Osteoblast (primary cell): ENCODE measurements at regions not wholly inside any gene's neighbourhood (a gene's known extent, or its start where the extent isn't known, plus 50 kb on each side); places are given as distances from the start of the nearest gene placed in this dataset.
A peak's percentile ranks its signal among the peaks of the same experiment; 100 is the strongest.

Experiments
- DNase-seq: peaks from one replicate; pipeline ENCODE4 v3.0.0; 2011; ENCODE audit warnings: low spot score, mixed read lengths; ENCODE audit not compliant: insufficient read length; ENCODE audit errors: missing footprints
- H2AFZ ChIP-seq: 2 replicates; pipeline ENCODE4 v1.6.0; 2011; ENCODE audit warnings: mild to moderate bottlenecking, low read length
- H3K27ac ChIP-seq: 2 replicates; pipeline ENCODE4 v1.5.1; 2011; ENCODE audit warnings: mild to moderate bottlenecking, low read depth, low read length, moderate library complexity
- H3K27me3 ChIP-seq: 2 replicates; pipeline ENCODE4 v1.6.0; 2012; ENCODE audit warnings: mild to moderate bottlenecking, control low read depth, inconsistent platforms, low read length, moderate library complexity; ENCODE audit not compliant: insufficient read depth
- H3K36me3 ChIP-seq: 2 replicates; pipeline ENCODE4 v1.5.1; 2011; ENCODE audit warnings: mild to moderate bottlenecking, low read length, control low read depth, moderate library complexity; ENCODE audit not compliant: insufficient read depth
- H3K4me1 ChIP-seq: 2 replicates; pipeline ENCODE4 v1.5.1; 2011; ENCODE audit warnings: mild to moderate bottlenecking, low read length, control low read depth, moderate library complexity; ENCODE audit not compliant: insufficient read depth
- H3K4me2 ChIP-seq: 2 replicates; pipeline ENCODE4 v1.6.0; 2011; ENCODE audit warnings: mild to moderate bottlenecking, low read length; ENCODE audit not compliant: insufficient read depth
- H3K4me3 ChIP-seq: fragments of 200-600 bp; sonication (generic); 3 replicates; pipeline ENCODE4 v1.5.1; 2012; ENCODE audit warnings: mild to moderate bottlenecking, low read length, inconsistent platforms; ENCODE audit not compliant: insufficient read depth
- H3K79me2 ChIP-seq: 2 replicates; pipeline ENCODE4 v1.6.0; 2012; ENCODE audit warnings: mild to moderate bottlenecking, low read length, control low read depth, inconsistent platforms; ENCODE audit not compliant: insufficient read depth
- H3K9me3 ChIP-seq: 2 replicates; pipeline ENCODE4 v1.5.1; 2011; ENCODE audit warnings: low read depth, low read length, control low read depth
- H4K20me1 ChIP-seq: 2 replicates; pipeline ENCODE4 v1.6.0; 2012; ENCODE audit warnings: mild to moderate bottlenecking, low read length, control low read depth; ENCODE audit not compliant: insufficient read depth
- TF ChIP-seq, protein P1 (sequence below): IDR thresholded peaks from 2 replicates; pipeline ENCODE4 v1.5.1; 2011; ENCODE audit warnings: mild to moderate bottlenecking, low read depth, low read length, moderate library complexity; ENCODE audit errors: extremely low read depth

DNA sequence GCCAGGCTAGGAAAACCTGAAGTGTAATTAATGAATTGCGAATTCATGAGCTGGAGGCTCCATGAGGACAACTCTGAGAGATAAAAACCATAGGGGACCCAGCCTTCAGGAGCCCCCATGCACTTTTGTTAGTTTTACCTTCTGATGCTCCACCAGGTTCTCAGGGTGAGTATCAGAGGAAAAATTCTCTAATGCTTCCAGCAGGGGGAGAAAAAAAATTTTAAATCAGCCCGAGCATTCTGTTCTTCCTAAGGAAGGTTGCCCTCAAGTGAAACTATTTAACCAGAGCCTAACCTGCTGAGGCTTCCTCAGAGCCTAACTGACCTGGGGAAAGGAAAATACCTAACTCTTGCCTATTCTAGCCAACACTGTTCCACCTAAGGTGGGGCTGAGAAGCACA lies 552.6 kb downstream of the PPARGC1A start:
- Histone ChIP-seq H3K27ac (no peak overlapping the region), H3K4me2 (no peak overlapping the region), H3K4me1 (peaks cover 9% of the 10 kb centered on the region), H4K20me1 (no peaks in the 10 kb centered on the region), H3K79me2 (no peaks in the 10 kb centered on the region), H2AFZ (no peak overlapping the region), H3K36me3 (no peaks in the 10 kb centered on the region), H3K4me3 (no peak overlapping the region), H3K27me3 (no peaks in the 10 kb centered on the region), H3K9me3 (no peaks in the 10 kb centered on the region)
- TF ChIP-seq, protein P1, sequence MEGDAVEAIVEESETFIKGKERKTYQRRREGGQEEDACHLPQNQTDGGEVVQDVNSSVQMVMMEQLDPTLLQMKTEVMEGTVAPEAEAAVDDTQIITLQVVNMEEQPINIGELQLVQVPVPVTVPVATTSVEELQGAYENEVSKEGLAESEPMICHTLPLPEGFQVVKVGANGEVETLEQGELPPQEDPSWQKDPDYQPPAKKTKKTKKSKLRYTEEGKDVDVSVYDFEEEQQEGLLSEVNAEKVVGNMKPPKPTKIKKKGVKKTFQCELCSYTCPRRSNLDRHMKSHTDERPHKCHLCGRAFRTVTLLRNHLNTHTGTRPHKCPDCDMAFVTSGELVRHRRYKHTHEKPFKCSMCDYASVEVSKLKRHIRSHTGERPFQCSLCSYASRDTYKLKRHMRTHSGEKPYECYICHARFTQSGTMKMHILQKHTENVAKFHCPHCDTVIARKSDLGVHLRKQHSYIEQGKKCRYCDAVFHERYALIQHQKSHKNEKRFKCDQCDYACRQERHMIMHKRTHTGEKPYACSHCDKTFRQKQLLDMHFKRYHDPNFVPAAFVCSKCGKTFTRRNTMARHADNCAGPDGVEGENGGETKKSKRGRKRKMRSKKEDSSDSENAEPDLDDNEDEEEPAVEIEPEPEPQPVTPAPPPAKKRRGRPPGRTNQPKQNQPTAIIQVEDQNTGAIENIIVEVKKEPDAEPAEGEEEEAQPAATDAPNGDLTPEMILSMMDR = peak; percentile 26
- no peak for DNase-seq

DNA sequence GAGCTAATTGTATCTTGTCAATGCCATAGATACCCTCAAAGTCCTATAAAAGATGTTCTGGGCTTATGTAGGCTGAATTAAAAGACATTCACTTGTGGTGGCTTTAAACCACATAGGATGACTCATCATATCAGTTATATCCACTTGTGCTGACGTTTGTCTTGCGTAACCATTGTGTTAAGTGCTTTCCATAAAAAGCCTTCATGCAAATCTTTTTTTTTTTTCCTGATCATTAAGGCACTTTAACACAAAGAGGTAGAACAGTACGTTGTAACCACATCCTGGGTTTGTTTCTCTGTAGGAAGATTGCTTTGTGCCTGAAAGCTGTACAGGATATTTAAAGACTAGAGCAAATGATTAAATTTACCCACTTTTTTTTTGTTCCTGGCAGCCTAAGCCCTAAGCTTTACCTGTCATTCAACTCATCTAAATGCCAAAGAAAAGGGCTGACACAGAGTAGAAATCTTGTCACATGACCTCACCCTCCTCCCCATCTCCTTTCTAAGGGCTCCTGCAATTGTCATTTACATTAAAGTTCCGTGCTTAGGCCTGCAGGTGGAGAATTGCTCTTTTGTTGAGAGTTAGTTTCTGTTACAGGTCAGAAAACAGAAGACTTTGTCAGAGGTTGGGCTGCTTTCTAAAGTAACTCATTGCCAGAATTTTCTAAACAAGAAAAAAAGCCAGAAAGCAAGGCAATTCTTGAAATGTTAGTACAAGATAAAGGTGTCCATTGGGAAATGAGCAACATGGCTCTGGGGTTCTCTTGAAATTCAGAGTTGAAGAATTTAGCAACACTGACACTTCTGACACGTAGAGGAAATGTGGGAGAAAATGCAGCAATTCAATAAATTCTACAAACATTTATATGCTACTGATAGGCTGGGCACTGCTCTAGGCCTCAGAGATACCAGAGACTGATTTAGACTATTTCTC lies 555.6 kb downstream of the PPARGC1A start:
- Histone ChIP-seq H3K9me3 (no peaks in the 10 kb centered on the region), H2AFZ (no peak overlapping the region), H3K4me2 (no peak overlapping the region), H3K79me2 (no peaks in the 10 kb centered on the region), H3K4me3 (no peak overlapping the region), H4K20me1 (no peaks in the 10 kb centered on the region), H3K27ac (peak overlapping the region; percentile 25), H3K36me3 (no peaks in the 10 kb centered on the region), H3K27me3 (no peaks in the 10 kb centered on the region), H3K4me1 (peaks cover 9% of the 10 kb centered on the region)
- TF ChIP-seq, protein P1 = no peak
- no peak for DNase-seq

DNA sequence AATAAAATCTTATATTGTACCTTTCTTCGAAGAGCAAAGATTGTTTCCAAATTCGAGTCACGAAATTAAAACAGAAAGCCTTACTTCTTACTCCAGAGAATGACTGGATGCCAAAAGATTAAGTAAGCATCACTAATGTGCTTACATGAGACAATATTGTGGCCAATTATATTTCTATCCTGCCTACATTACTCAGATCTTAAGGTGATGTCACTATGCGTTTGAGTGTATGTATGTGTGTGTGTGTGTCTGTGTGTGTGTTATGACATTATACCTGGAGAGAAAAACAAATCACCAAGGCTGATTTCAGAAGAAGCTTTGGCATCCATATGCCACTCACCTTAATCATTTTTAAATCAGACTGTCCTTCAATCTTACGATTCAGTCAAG lies 556.3 kb downstream of the PPARGC1A start:
- Histone ChIP-seq H3K4me2 (no peak overlapping the region), H3K4me1 (peaks cover 9% of the 10 kb centered on the region), H2AFZ (no peak overlapping the region), H3K79me2 (no peaks in the 10 kb centered on the region), H3K27ac (no peak overlapping the region), H3K27me3 (no peaks in the 10 kb centered on the region), H3K4me3 (no peak overlapping the region), H3K36me3 (no peaks in the 10 kb centered on the region), H3K9me3 (no peaks in the 10 kb centered on the region), H4K20me1 (no peaks in the 10 kb centered on the region)
- no peak for DNase-seq
- TF ChIP-seq, protein P1 = no peak

DNA sequence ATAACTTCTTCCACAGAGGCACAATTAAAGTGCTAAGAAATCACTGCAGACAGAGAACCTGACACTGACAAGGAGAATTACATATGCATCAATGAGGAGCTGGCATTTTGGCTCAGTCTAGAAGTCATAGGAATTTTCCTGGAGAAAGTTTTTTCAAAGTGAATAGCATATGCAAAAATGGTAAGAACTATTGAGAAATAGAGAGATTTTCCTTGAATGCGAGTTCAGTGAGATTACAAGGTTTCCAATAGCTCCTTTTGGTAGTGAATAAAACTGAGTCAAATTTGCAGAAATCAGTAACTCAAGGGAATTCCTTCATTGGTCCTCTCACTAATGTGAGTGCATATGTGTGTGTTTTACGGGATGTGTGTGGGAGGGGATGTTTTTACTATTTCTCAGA lies 557.5 kb downstream of the PPARGC1A start:
- H3K36me3 ChIP-seq = no peaks in the 10 kb centered on the region
- no peak overlapping the region for H3K4me3 ChIP-seq
- no peak overlapping the region for H2AFZ ChIP-seq
- H3K4me2 ChIP-seq = no peak overlapping the region
- TF ChIP-seq, protein P1 = no peak
- DNase-seq = no peak
- no peaks in the 10 kb centered on the region for H3K9me3 ChIP-seq
- H3K27ac ChIP-seq = no peak overlapping the region
- no peaks in the 10 kb centered on the region for H3K27me3 ChIP-seq
- H4K20me1 ChIP-seq = no peaks in the 10 kb centered on the region
- H3K79me2 ChIP-seq = no peaks in the 10 kb centered on the region
- peaks cover 9% of the 10 kb centered on the region for H3K4me1 ChIP-seq
